ENCODE measurements at regions not wholly inside any gene's neighbourhood (a gene's known extent, or its start where the extent isn't known, plus 50 kb on each side); places are given as distances from the start of the nearest gene placed in this dataset.

DNA sequence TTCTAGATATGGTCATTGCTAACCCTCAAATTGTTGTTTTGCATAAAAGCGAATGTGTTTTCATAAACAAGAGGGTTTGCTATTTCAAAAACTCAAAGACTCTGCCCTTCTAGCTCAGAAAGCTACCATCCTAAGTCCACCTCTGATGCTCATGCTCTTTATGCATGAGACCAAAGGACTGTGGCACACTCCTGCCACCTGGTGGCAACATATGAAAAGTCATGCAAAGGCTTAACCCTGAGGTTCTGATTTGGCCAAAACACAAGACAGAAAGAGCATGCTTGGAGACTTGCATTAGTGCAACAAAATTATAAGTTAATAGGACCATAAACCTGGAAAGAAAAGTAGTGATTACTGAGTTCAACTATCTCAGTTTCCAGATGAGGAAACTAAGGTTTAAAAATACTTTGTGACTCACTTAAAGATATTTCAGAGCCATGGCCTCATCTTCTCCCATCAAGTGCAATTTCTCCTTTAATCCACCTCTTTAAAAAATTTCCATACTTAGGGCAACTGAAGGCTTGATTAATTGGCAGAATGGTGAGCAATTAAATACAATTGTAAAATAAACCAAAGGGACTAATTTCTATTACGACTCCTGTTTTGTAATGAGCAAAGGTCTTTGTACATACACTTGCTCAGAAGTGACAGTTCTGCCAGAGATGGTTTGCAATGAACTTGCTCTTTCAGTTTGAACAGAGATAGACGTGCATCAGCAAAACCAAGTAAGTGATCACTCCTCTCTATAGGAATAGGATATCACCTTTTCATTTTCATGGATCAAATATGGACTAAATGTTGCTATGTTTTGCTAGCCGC lies 110.7 kb upstream of the RAD23B start:
- Histone ChIP-seq H3K36me3 (ENCODE audit: insufficient read depth, low read length) (no peaks in the 10 kb centered on the region), H3K9ac (ENCODE audit: low read depth, low read length) (no peak overlapping the region), H3K4me1 (ENCODE audit: control insufficient read depth, insufficient read depth, low read length) (peaks cover 27% of the 10 kb centered on the region), H3K4me2 (ENCODE audit: low read length) (no peak overlapping the region), H3K4me3 (ENCODE audit: low read length) (no peak overlapping the region), H3K27me3 (ENCODE audit: control insufficient read depth, insufficient read depth, low read length) (no peaks in the 10 kb centered on the region), H3K9me3 (replicated peaks; ENCODE audit: low read length) (no peaks in the 10 kb centered on the region)

- Histone ChIP-seq H3K4me1 (ENCODE audit: control insufficient read depth, insufficient read depth, low read length) (peaks cover 27% of the 10 kb centered on the region), H3K27me3 (ENCODE audit: control insufficient read depth, insufficient read depth, low read length) (no peaks in the 10 kb centered on the region), H3K9ac (ENCODE audit: low read depth, low read length) (no peak overlapping the region), H3K9me3 (replicated peaks; ENCODE audit: low read length) (no peaks in the 10 kb centered on the region), H3K4me3 (ENCODE audit: low read length) (no peak overlapping the region), H3K4me2 (ENCODE audit: low read length) (no peak overlapping the region), H3K36me3 (ENCODE audit: insufficient read depth, low read length) (no peaks in the 10 kb centered on the region)
Measured at GRCh38 chr9:107172979-107173347, 110.1 kb upstream of the RAD23B start.

- H3K9ac ChIP-seq (ENCODE audit: low read depth, low read length): no peak overlapping the region
- H3K4me1 ChIP-seq (ENCODE audit: control insufficient read depth, insufficient read depth, low read length): peaks cover 27% of the 10 kb centered on the region
- H3K27me3 ChIP-seq (ENCODE audit: control insufficient read depth, insufficient read depth, low read length): no peaks in the 10 kb centered on the region
- no peaks in the 10 kb centered on the region for H3K36me3 ChIP-seq (ENCODE audit: insufficient read depth, low read length)
- H3K4me3 ChIP-seq (ENCODE audit: low read length): no peak overlapping the region
- no peaks in the 10 kb centered on the region for H3K9me3 ChIP-seq (replicated peaks; ENCODE audit: low read length)
- H3K4me2 ChIP-seq (ENCODE audit: low read length): no peak overlapping the region
Measured at GRCh38 chr9:107173422-107174180, 109.5 kb upstream of the RAD23B start.

- Histone ChIP-seq H3K36me3 (ENCODE audit: insufficient read depth, low read length) (no peaks in the 10 kb centered on the region), H3K4me3 (ENCODE audit: low read length) (no peak overlapping the region), H3K4me1 (ENCODE audit: control insufficient read depth, insufficient read depth, low read length) (peaks cover 27% of the 10 kb centered on the region), H3K4me2 (ENCODE audit: low read length) (no peak overlapping the region), H3K9me3 (replicated peaks; ENCODE audit: low read length) (no peaks in the 10 kb centered on the region), H3K27me3 (ENCODE audit: control insufficient read depth, insufficient read depth, low read length) (no peaks in the 10 kb centered on the region), H3K9ac (ENCODE audit: low read depth, low read length) (no peak overlapping the region)
Measured at GRCh38 chr9:107174441-107174840, 108.6 kb upstream of the RAD23B start.

DNA sequence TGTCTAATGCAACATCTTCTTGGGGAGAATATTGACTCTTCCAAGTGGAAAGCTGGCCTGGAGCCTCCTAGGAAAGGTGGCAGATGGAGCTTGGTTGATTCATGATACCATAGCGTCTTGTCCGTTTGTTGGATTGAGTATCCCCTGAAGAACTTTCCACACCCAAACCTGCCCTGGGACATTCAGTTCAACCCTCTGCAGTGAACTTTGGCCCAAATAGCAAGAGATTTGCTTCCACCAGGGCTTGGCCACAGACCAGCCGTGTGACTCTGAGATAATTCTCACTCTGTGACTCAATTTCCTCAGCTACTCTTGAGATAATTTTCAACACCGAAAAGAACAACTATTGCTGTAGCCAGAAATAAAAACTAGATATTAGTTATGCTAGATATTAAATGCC lies 108.0 kb upstream of the RAD23B start:
- no peaks in the 10 kb centered on the region for H3K27me3 ChIP-seq (ENCODE audit: control insufficient read depth, insufficient read depth, low read length)
- no peak overlapping the region for H3K4me2 ChIP-seq (ENCODE audit: low read length)
- H3K36me3 ChIP-seq (ENCODE audit: insufficient read depth, low read length): no peaks in the 10 kb centered on the region
- H3K4me3 ChIP-seq (ENCODE audit: low read length): no peak overlapping the region
- H3K9ac ChIP-seq (ENCODE audit: low read depth, low read length): no peak overlapping the region
- peaks cover 27% of the 10 kb centered on the region for H3K4me1 ChIP-seq (ENCODE audit: control insufficient read depth, insufficient read depth, low read length)
- no peaks in the 10 kb centered on the region for H3K9me3 ChIP-seq (replicated peaks; ENCODE audit: low read length)

GRCh38 chr9:107175816-107176435 lies 107.2 kb upstream of the RAD23B start:
- Histone ChIP-seq H3K9ac (ENCODE audit: low read depth, low read length) (no peak overlapping the region), H3K36me3 (ENCODE audit: insufficient read depth, low read length) (no peaks in the 10 kb centered on the region), H3K27me3 (ENCODE audit: control insufficient read depth, insufficient read depth, low read length) (no peaks in the 10 kb centered on the region), H3K4me1 (ENCODE audit: control insufficient read depth, insufficient read depth, low read length) (peaks cover 27% of the 10 kb centered on the region), H3K9me3 (replicated peaks; ENCODE audit: low read length) (no peaks in the 10 kb centered on the region), H3K4me3 (ENCODE audit: low read length) (no peak overlapping the region), H3K4me2 (ENCODE audit: low read length) (no peak overlapping the region)

- Histone ChIP-seq H3K9me3 (replicated peaks; ENCODE audit: low read length) (no peaks in the 10 kb centered on the region), H3K4me1 (ENCODE audit: control insufficient read depth, insufficient read depth, low read length) (peaks cover 27% of the 10 kb centered on the region), H3K9ac (ENCODE audit: low read depth, low read length) (no peak overlapping the region), H3K36me3 (ENCODE audit: insufficient read depth, low read length) (no peaks in the 10 kb centered on the region), H3K4me2 (ENCODE audit: low read length) (no peak overlapping the region), H3K27me3 (ENCODE audit: control insufficient read depth, insufficient read depth, low read length) (no peaks in the 10 kb centered on the region), H3K4me3 (ENCODE audit: low read length) (no peak overlapping the region)
Measured at GRCh38 chr9:107176436-107177151, 106.5 kb upstream of the RAD23B start.

- no peaks in the 10 kb centered on the region for H3K36me3 ChIP-seq (ENCODE audit: insufficient read depth, low read length)
- H3K9ac ChIP-seq (ENCODE audit: low read depth, low read length): no peak overlapping the region
- H3K9me3 ChIP-seq (replicated peaks; ENCODE audit: low read length): no peaks in the 10 kb centered on the region
- H3K4me2 ChIP-seq (ENCODE audit: low read length): no peak overlapping the region
- peaks cover 27% of the 10 kb centered on the region for H3K4me1 ChIP-seq (ENCODE audit: control insufficient read depth, insufficient read depth, low read length)
- no peak overlapping the region for H3K4me3 ChIP-seq (ENCODE audit: low read length)
- no peaks in the 10 kb centered on the region for H3K27me3 ChIP-seq (ENCODE audit: control insufficient read depth, insufficient read depth, low read length)
Measured at GRCh38 chr9:107177243-107177839, 105.7 kb upstream of the RAD23B start.

- Histone ChIP-seq H3K36me3 (ENCODE audit: insufficient read depth, low read length) (no peaks in the 10 kb centered on the region), H3K4me2 (ENCODE audit: low read length) (no peak overlapping the region), H3K27me3 (ENCODE audit: control insufficient read depth, insufficient read depth, low read length) (no peaks in the 10 kb centered on the region), H3K9ac (ENCODE audit: low read depth, low read length) (no peak overlapping the region), H3K4me1 (ENCODE audit: control insufficient read depth, insufficient read depth, low read length) (peaks cover 27% of the 10 kb centered on the region), H3K4me3 (ENCODE audit: low read length) (no peak overlapping the region), H3K9me3 (replicated peaks; ENCODE audit: low read length) (peaks cover under 1% of the 10 kb centered on the region)
Measured at GRCh38 chr9:107177857-107178256, 105.2 kb upstream of the RAD23B start.

GRCh38 chr9:107178293-107178692 lies 104.8 kb upstream of the RAD23B start:
- Histone ChIP-seq H3K27me3 (ENCODE audit: control insufficient read depth, insufficient read depth, low read length) (no peaks in the 10 kb centered on the region), H3K9ac (ENCODE audit: low read depth, low read length) (no peak overlapping the region), H3K4me3 (ENCODE audit: low read length) (no peak overlapping the region), H3K36me3 (ENCODE audit: insufficient read depth, low read length) (no peaks in the 10 kb centered on the region), H3K4me2 (ENCODE audit: low read length) (no peak overlapping the region), H3K4me1 (ENCODE audit: control insufficient read depth, insufficient read depth, low read length) (peaks cover 27% of the 10 kb centered on the region), H3K9me3 (replicated peaks; ENCODE audit: low read length) (peaks cover 3% of the 10 kb centered on the region)

GRCh38 chr9:107180206-107180605 lies 102.9 kb upstream of the RAD23B start:
- peaks cover 3% of the 10 kb centered on the region for H3K9me3 ChIP-seq (replicated peaks; ENCODE audit: low read length)
- peaks cover 17% of the 10 kb centered on the region for H3K4me1 ChIP-seq (ENCODE audit: control insufficient read depth, insufficient read depth, low read length)
- no peak overlapping the region for H3K9ac ChIP-seq (ENCODE audit: low read depth, low read length)
- no peak overlapping the region for H3K4me2 ChIP-seq (ENCODE audit: low read length)
- H3K36me3 ChIP-seq (ENCODE audit: insufficient read depth, low read length): no peaks in the 10 kb centered on the region
- H3K27me3 ChIP-seq (ENCODE audit: control insufficient read depth, insufficient read depth, low read length): no peaks in the 10 kb centered on the region
- H3K4me3 ChIP-seq (ENCODE audit: low read length): no peak overlapping the region

All from skeletal muscle satellite cell (primary cell).